IMR-90 (cell line): ENCODE measurements at regions not wholly inside any gene's neighbourhood (a gene's known extent, or its start where the extent isn't known, plus 50 kb on each side); places are given as distances from the start of the nearest gene placed in this dataset.

Experiments
- ATAC-seq: fragments of 200-7000 bp; cut with Tn5 transposase; 2 replicates; pipeline ENCODE4 v1.9.1; 2020; ENCODE audit warnings: low read depth, mild to moderate bottlenecking, moderate library complexity
- BruUV-seq: library from RNA; stranded (reverse); fragments of 400-500 nt; replicated peaks from 2 replicates; lab custom pipeline; 2021; lab: Mats Ljungman, UMichigan
- CTCF ChIA-PET: fragments of 300-600 bp; formaldehyde crosslinking; extraction: SDS; loops from one replicate; lab custom pipeline; 2021; ENCODE audit warnings: antibody characterized with exemption; lab: Yijun Ruan, JAX
- POLR2A ChIA-PET: fragments of 300-600 bp; sonication (Branson Sonifier 250); formaldehyde crosslinking; loops from one replicate; lab custom pipeline; 2022; ENCODE audit warnings: antibody characterized with exemption; ENCODE audit not compliant: unreplicated experiment; lab: Charles Lee
- DNase-seq: peaks from one replicate; pipeline ENCODE4 v3.0.0; 2013
- H2AFZ ChIP-seq: replicated peaks from 2 replicates; pipeline ENCODE3; 2013; ENCODE audit warnings: low read length, mild to moderate bottlenecking; ENCODE audit not compliant: poor library complexity
- H2AK5ac ChIP-seq: 2 replicates; pipeline ENCODE4 v1.6.1; 2013; ENCODE audit warnings: low read depth, low read length, inconsistent platforms
- H2AK9ac ChIP-seq: replicated peaks from 2 replicates; pipeline ENCODE3; 2013; ENCODE audit warnings: mild to moderate bottlenecking, low read depth, low read length, moderate library complexity; ENCODE audit not compliant: poor library complexity
- H2BK120ac ChIP-seq: 2 replicates; pipeline ENCODE4 v1.6.1; 2013; ENCODE audit warnings: low read depth, low read length, inconsistent platforms
- H2BK15ac ChIP-seq: 3 replicates; pipeline ENCODE4 v1.6.1; 2013; ENCODE audit warnings: low read depth, low read length, inconsistent platforms
- H2BK20ac ChIP-seq: 2 replicates; pipeline ENCODE4 v1.6.1; 2013; ENCODE audit warnings: low read depth, mild to moderate bottlenecking, inconsistent platforms, low read length, moderate library complexity
- H2BK5ac ChIP-seq: 2 replicates; pipeline ENCODE4 v1.6.1; 2013; ENCODE audit warnings: mild to moderate bottlenecking, low read depth, low read length, inconsistent platforms; ENCODE audit not compliant: poor library complexity, severe bottlenecking
- H3K14ac ChIP-seq: replicated peaks from 2 replicates; pipeline ENCODE4 v1.6.1; 2013; ENCODE audit warnings: low read depth, low read length, inconsistent platforms
- H3K18ac ChIP-seq: 2 replicates; pipeline ENCODE4 v1.6.1; 2013; ENCODE audit warnings: low read depth, low read length, control low read depth
- H3K23ac ChIP-seq: 2 replicates; pipeline ENCODE4 v1.6.1; 2013; ENCODE audit warnings: low read depth, low read length, inconsistent platforms
- H3K27ac ChIP-seq: 2 replicates; pipeline ENCODE4 v1.5.1; 2013; ENCODE audit warnings: mild to moderate bottlenecking, control low read depth, low read length; ENCODE audit not compliant: insufficient read depth
- H3K27me3 ChIP-seq: 2 replicates; pipeline ENCODE4 v1.6.1; 2013; ENCODE audit warnings: low read length; ENCODE audit not compliant: control insufficient read depth, insufficient read depth
- H3K36me3 ChIP-seq: 2 replicates; pipeline ENCODE4 v1.6.1; 2013; ENCODE audit warnings: low read length, mixed read lengths; ENCODE audit not compliant: control insufficient read depth, insufficient read depth
- H3K4ac ChIP-seq: 2 replicates; pipeline ENCODE4 v1.6.1; 2013; ENCODE audit warnings: low read depth, low read length, inconsistent platforms
- H3K4me1 ChIP-seq: 2 replicates; pipeline ENCODE4 v1.6.1; 2013; ENCODE audit warnings: low read length, mixed read lengths; ENCODE audit not compliant: control insufficient read depth, insufficient read depth
- H3K4me2 ChIP-seq: 2 replicates; pipeline ENCODE4 v1.6.1; 2013; ENCODE audit warnings: low read depth, mild to moderate bottlenecking, control low read depth, low read length, moderate library complexity
- H3K4me3 ChIP-seq: 2 replicates; pipeline ENCODE4 v1.5.1; 2013; ENCODE audit warnings: low read depth, mild to moderate bottlenecking, control low read depth, low read length, moderate library complexity; ENCODE audit not compliant: insufficient read depth
- H3K56ac ChIP-seq: 2 replicates; pipeline ENCODE4 v1.6.1; 2013; ENCODE audit warnings: low read length, inconsistent platforms; ENCODE audit not compliant: insufficient read depth; ENCODE audit errors: extremely low read depth
- H3K79me1 ChIP-seq, 2 experiments: 2 replicates each; pipeline ENCODE4 v1.6.1; 2013; ENCODE audit warnings: low read length in 2 of 2, inconsistent platforms in 1 of 2, low read depth in 1 of 2
- H3K9ac ChIP-seq: 2 replicates; pipeline ENCODE4 v1.6.1; 2013; ENCODE audit warnings: low read depth, low read length, control low read depth
- H3K9me1 ChIP-seq: 2 replicates; pipeline ENCODE4 v1.6.1; 2013; ENCODE audit warnings: low read length, inconsistent platforms; ENCODE audit not compliant: insufficient read depth
- H3K9me3 ChIP-seq: 2 replicates; pipeline ENCODE4 v1.6.1; 2013; ENCODE audit warnings: low read length; ENCODE audit not compliant: control insufficient read depth, insufficient read depth
- H4K20me1 ChIP-seq: 2 replicates; pipeline ENCODE4 v1.6.1; 2013; ENCODE audit warnings: low read length, inconsistent platforms; ENCODE audit not compliant: insufficient read depth
- H4K5ac ChIP-seq: 2 replicates; pipeline ENCODE4 v1.6.1; 2013; ENCODE audit warnings: mild to moderate bottlenecking, low read depth, low read length, control low read depth
- H4K8ac ChIP-seq, 2 experiments: 2 replicates each; pipeline ENCODE4 v1.6.1; 2013; ENCODE audit warnings: low read depth in 2 of 2, low read length in 2 of 2, control low read depth in 1 of 2, inconsistent platforms in 1 of 2
- H4K91ac ChIP-seq: 2 replicates; pipeline ENCODE4 v1.6.1; 2013; ENCODE audit warnings: low read depth, low read length, inconsistent platforms; ENCODE audit not compliant: insufficient read depth
- BHLHE40 ChIP-seq: fragments of 150-350 bp; IDR thresholded peaks from 2 replicates; pipeline ENCODE4 v1.6.1; 2016; ENCODE audit warnings: mild to moderate bottlenecking, low read depth, low read length
- CEBPB ChIP-seq: IDR thresholded peaks from 2 replicates; pipeline ENCODE4 v1.6.1; 2012; ENCODE audit warnings: low read depth, low read length, improper control_type of control experiment
- CHD1 ChIP-seq: IDR thresholded peaks from 2 replicates; pipeline ENCODE4 v1.6.1; 2012; ENCODE audit warnings: low read depth, low read length, improper control_type of control experiment
- ELK1 ChIP-seq: fragments of 150-350 bp; IDR thresholded peaks from 2 replicates; pipeline ENCODE4 v1.6.1; 2016; ENCODE audit warnings: low read depth, mild to moderate bottlenecking, low read length, moderate library complexity, borderline replicate concordance
- FOS ChIP-seq: fragments of 150-350 bp; IDR thresholded peaks from 2 replicates; pipeline ENCODE4 v1.6.1; 2016; ENCODE audit warnings: low read depth, low read length
- MAFK ChIP-seq: IDR thresholded peaks from 2 replicates; pipeline ENCODE4 v1.6.1; 2012; ENCODE audit warnings: low read depth, low read length, improper control_type of control experiment
- MAZ ChIP-seq: IDR thresholded peaks from 2 replicates; pipeline ENCODE4 v1.6.1; 2012; ENCODE audit warnings: low read depth, mild to moderate bottlenecking, low read length, improper control_type of control experiment, moderate library complexity, borderline replicate concordance
- MXI1 ChIP-seq: IDR thresholded peaks from 2 replicates; pipeline ENCODE4 v1.6.1; 2012; ENCODE audit warnings: low read depth, mild to moderate bottlenecking, low read length, moderate library complexity, borderline replicate concordance
- NFE2L2 ChIP-seq: fragments of 150-350 bp; IDR thresholded peaks from 2 replicates; pipeline ENCODE4 v1.6.1; 2016; ENCODE audit warnings: low read depth, mild to moderate bottlenecking, low read length
- POLR2A ChIP-seq: IDR thresholded peaks from 2 replicates; pipeline ENCODE4 v1.6.1; 2012; ENCODE audit warnings: mild to moderate bottlenecking, low read depth, low read length
- RAD21 ChIP-seq: IDR thresholded peaks from 2 replicates; pipeline ENCODE4 v1.6.1; 2012; ENCODE audit warnings: low read length, improper control_type of control experiment
- RCOR1 ChIP-seq: IDR thresholded peaks from 2 replicates; pipeline ENCODE4 v1.6.1; 2012; ENCODE audit warnings: mild to moderate bottlenecking, low read length, improper control_type of control experiment; ENCODE audit not compliant: insufficient replicate concordance
- RFX5 ChIP-seq: IDR thresholded peaks from 2 replicates; pipeline ENCODE4 v1.8.0; 2012; ENCODE audit warnings: low read depth, mild to moderate bottlenecking, low read length, moderate library complexity
- SMC3 ChIP-seq: fragments of 150-350 bp; IDR thresholded peaks from 2 replicates; pipeline ENCODE4 v1.6.1; 2016; ENCODE audit warnings: low read depth, mild to moderate bottlenecking, antibody characterized with exemption, low read length, moderate library complexity
- USF2 ChIP-seq: fragments of 150-350 bp; IDR thresholded peaks from 2 replicates; pipeline ENCODE4 v1.6.1; 2017; ENCODE audit warnings: mild to moderate bottlenecking, antibody characterized with exemption, low read length, low read depth
- dilution Hi-C: fragments of 300-500 bp; cut with HindIII; formaldehyde crosslinking; loops from one replicate; pipeline ENCODE4 v1.14.3; 2018; ENCODE audit warnings: low sequenced_read_pairs; ENCODE audit not compliant: unreplicated experiment
- in situ Hi-C: fragments of 300-500 bp; cut with MboI; formaldehyde crosslinking; loops from 3 replicates; pipeline ENCODE4 v1.14.3; 2019; ENCODE audit warnings: low sequenced_read_pairs, inconsistent platforms, mixed read lengths
- intact Hi-C: fragments of 100-400 bp; cut with micrococcal nuclease; formaldehyde crosslinking; loops from 2 replicates; pipeline ENCODE4 v1.10.0; 2022

- ATAC-seq (no peak), DNase-seq (no peak)
- Histone ChIP-seq H3K56ac (no peak overlapping the region), H3K18ac (no peak overlapping the region), H3K9ac (no peak overlapping the region), H3K79me1 (no peaks in the 10 kb centered on the region), H4K5ac (no peak overlapping the region), H4K8ac (no peak overlapping the region), H2BK120ac (no peak overlapping the region), H3K14ac (no peak overlapping the region), H3K4ac (no peak overlapping the region), H3K9me1 (no peaks in the 10 kb centered on the region), H2BK20ac (no peak overlapping the region), H4K20me1 (no peaks in the 10 kb centered on the region), H2BK15ac (no peak overlapping the region), H3K4me3 (no peak overlapping the region), H2AK5ac (no peak overlapping the region), H3K9me3 (peaks cover 2% of the 10 kb centered on the region; the same call in 1 of the 2 replicates), H4K91ac (no peak overlapping the region), H2BK5ac (no peak overlapping the region), H3K27ac (no peak overlapping the region), H3K27me3 (no peaks in the 10 kb centered on the region), H3K36me3 (no peaks in the 10 kb centered on the region), H3K4me1 (no peaks in the 10 kb centered on the region), H2AK9ac (no peak overlapping the region), H3K4me2 (no peak overlapping the region), H2AFZ (no peak overlapping the region), H3K23ac (no peak overlapping the region)
- ChIA-PET CTCF (no interaction called here), POLR2A (no interaction called here)
- dilution Hi-C loops: no loop called here
- intact Hi-C loops: no loop called here
- in situ Hi-C loops: no loop called here
- TF ChIP-seq USF2 (no peak), RCOR1 (no peak), CHD1 (no peak), BHLHE40 (no peak), POLR2A (no peak), MAFK (no peak), FOS (no peak), MAZ (no peak), ELK1 (no peak), SMC3 (no peak), CEBPB (no peak), RAD21 (no peak), MXI1 (no peak), RFX5 (no peak), NFE2L2 (no peak)
- BruUV-seq: no TSS peak
These were observed 319.0 kb downstream of the BRINP1 start for GRCh38 chr9:119050281-119050680.
